Neuronal stem cell (in vitro differentiated cells): ENCODE measurements at regions not wholly inside any gene's neighbourhood (a gene's known extent, or its start where the extent isn't known, plus 50 kb on each side); places are given as distances from the start of the nearest gene placed in this dataset.

ENCODE experiments used
- DNase-seq: peaks from one replicate; pipeline ENCODE4 v3.0.0-alpha.2; 2013; ENCODE audit warnings: low spot score
- H2AFZ ChIP-seq: one replicate; pipeline ENCODE4 v1.6.1; 2013; ENCODE audit warnings: mild to moderate bottlenecking, low read length, inconsistent platforms
- H2AK5ac ChIP-seq: 2 replicates; pipeline ENCODE4 v1.6.1; 2013; ENCODE audit warnings: low read depth, mild to moderate bottlenecking, inconsistent platforms, low read length, moderate library complexity, mixed read lengths
- H2BK120ac ChIP-seq: 2 replicates; pipeline ENCODE4 v1.6.1; 2013; ENCODE audit warnings: low read depth, mild to moderate bottlenecking, inconsistent platforms, low read length, moderate library complexity, mixed read lengths
- H2BK12ac ChIP-seq: one replicate; pipeline ENCODE4 v1.6.1; 2013; ENCODE audit warnings: low read length, inconsistent platforms
- H2BK15ac ChIP-seq: 2 replicates; pipeline ENCODE4 v1.6.1; 2013; ENCODE audit warnings: mild to moderate bottlenecking, low read length, inconsistent platforms, mixed read lengths
- H2BK5ac ChIP-seq: one replicate; pipeline ENCODE4 v1.6.1; 2013; ENCODE audit warnings: inconsistent platforms, mild to moderate bottlenecking, low read length, moderate library complexity
- H3K14ac ChIP-seq: one replicate; pipeline ENCODE4 v1.6.1; 2013; ENCODE audit warnings: low read length, inconsistent platforms
- H3K18ac ChIP-seq: 2 replicates; pipeline ENCODE4 v1.6.1; 2013; ENCODE audit warnings: low read length, inconsistent platforms
- H3K23ac ChIP-seq: 2 replicates; pipeline ENCODE4 v1.6.1; 2013; ENCODE audit warnings: low read depth, mild to moderate bottlenecking, mixed read lengths, low read length, inconsistent platforms; ENCODE audit not compliant: poor library complexity
- H3K27ac ChIP-seq: replicated peaks from 3 replicates; pipeline ENCODE4 v1.5.1; 2013; ENCODE audit warnings: low read length, inconsistent platforms
- H3K27me3 ChIP-seq, 3 experiments: 2 replicates each; pipeline ENCODE4 v1.6.1; 2013; ENCODE audit warnings: low read length in 3 of 3, mild to moderate bottlenecking in 2 of 3, inconsistent platforms in 1 of 3, low read depth in 1 of 3, mixed read lengths in 1 of 3, moderate library complexity in 1 of 3; ENCODE audit not compliant: control insufficient read depth in 3 of 3, insufficient read depth in 3 of 3
- H3K36me3 ChIP-seq, 2 donors: replicated peaks in 1 of 2; 2 replicates each; pipeline ENCODE4 v1.6.1; 2013; ENCODE audit warnings: low read length in 2 of 2; ENCODE audit not compliant: control insufficient read depth in 2 of 2, insufficient read depth in 2 of 2
- H3K4ac ChIP-seq: 2 replicates; pipeline ENCODE4 v1.6.1; 2013; ENCODE audit warnings: inconsistent platforms, mild to moderate bottlenecking, low read length, moderate library complexity
- H3K4me1 ChIP-seq, 2 donors: 1 replicate in 1 of 2; 2 replicates in 1 of 2; pipeline ENCODE4 v1.6.1; 2013; ENCODE audit warnings: low read length in 2 of 2, low read depth in 1 of 2; ENCODE audit not compliant: control insufficient read depth in 2 of 2, insufficient read depth in 1 of 2
- H3K4me2 ChIP-seq: one replicate; pipeline ENCODE4 v1.6.1; 2013; ENCODE audit warnings: mild to moderate bottlenecking, low read length, inconsistent platforms; ENCODE audit not compliant: insufficient read depth, poor library complexity, severe bottlenecking
- H3K4me3 ChIP-seq, 2 donors: 2 replicates each; pipeline ENCODE4 v1.5.1; 2013; ENCODE audit warnings: low read length in 2 of 2, mild to moderate bottlenecking in 2 of 2, inconsistent platforms in 1 of 2, moderate library complexity in 1 of 2
- H3K79me1 ChIP-seq: one replicate; pipeline ENCODE4 v1.6.1; 2013; ENCODE audit warnings: low read depth, mild to moderate bottlenecking, inconsistent platforms, low read length, moderate library complexity
- H3K9ac ChIP-seq: one replicate; pipeline ENCODE4 v1.6.1; 2013; ENCODE audit warnings: mild to moderate bottlenecking, low read depth, low read length, inconsistent platforms; ENCODE audit not compliant: poor library complexity
- H3K9me3 ChIP-seq, 2 donors: replicated peaks in 1 of 2; 2 replicates each; pipeline versions ENCODE3 to v1.6.1; 2013; ENCODE audit warnings: low read length in 2 of 2, mild to moderate bottlenecking in 2 of 2, inconsistent platforms in 1 of 2, low read depth in 1 of 2, mixed read lengths in 1 of 2, moderate library complexity in 1 of 2; ENCODE audit not compliant: control insufficient read depth in 2 of 2, insufficient read depth in 1 of 2
- H4K8ac ChIP-seq: one replicate; pipeline ENCODE4 v1.6.1; 2013; ENCODE audit warnings: low read depth, mild to moderate bottlenecking, inconsistent platforms, low read length, moderate library complexity
- H4K91ac ChIP-seq: one replicate; pipeline ENCODE4 v1.6.1; 2013; ENCODE audit warnings: low read length, low read depth, mild to moderate bottlenecking, inconsistent platforms; ENCODE audit not compliant: poor library complexity
- WGBS, 2 donors: extraction: QIAGEN DNeasy Blood & Tissue Kit; methylation state at CpG; one replicate each; pipeline ENCODE4 v1.1.7; 2013; ENCODE audit warnings: missing lambda C conversion rate in 2 of 2, mixed read lengths in 1 of 2; ENCODE audit not compliant: insufficient read length in 2 of 2, insufficient replicate concordance in 1 of 2; ENCODE audit errors: extremely low coverage in 2 of 2; 5-methylcytosine and 5-hydroxymethylcytosine counted together

GRCh38 chr4:143273160-143273917 is 63.3 kb upstream of the GAB1 start:
- H3K23ac ChIP-seq = no peak overlapping the region
- no peaks in the 10 kb centered on the region for H3K79me1 ChIP-seq
- no peak overlapping the region for H2BK120ac ChIP-seq
- H3K27me3 ChIP-seq = no peaks in the 10 kb centered on the region
- H3K27ac ChIP-seq = no peak overlapping the region
- no peak for DNase-seq
- H4K8ac ChIP-seq = no peak overlapping the region
- no peak overlapping the region for H2AFZ ChIP-seq
- H3K18ac ChIP-seq = no peak overlapping the region
- H3K4me2 ChIP-seq = no peak overlapping the region
- H3K14ac ChIP-seq = no peak overlapping the region
- H2BK15ac ChIP-seq = no peak overlapping the region
- H4K91ac ChIP-seq = no peak overlapping the region
- no peak overlapping the region for H3K9ac ChIP-seq
- H2BK5ac ChIP-seq = no peak overlapping the region
- no peak overlapping the region for H3K4ac ChIP-seq
- H2BK12ac ChIP-seq = no peak overlapping the region
- H2AK5ac ChIP-seq = no peak overlapping the region
- no peak overlapping the region for H3K4me3 ChIP-seq
- H3K4me1 ChIP-seq = no peaks in the 10 kb centered on the region
- H3K9me3 ChIP-seq = no peaks in the 10 kb centered on the region
- WGBS, 2 donors = no CpG with 5 or more reads among the region's 6 CpGs
- H3K36me3 ChIP-seq = no peaks in the 10 kb centered on the region

- no peak overlapping the region for H4K8ac ChIP-seq
- no peaks in the 10 kb centered on the region for H3K36me3 ChIP-seq
- H3K27ac ChIP-seq = no peak overlapping the region
- H2AK5ac ChIP-seq = no peak overlapping the region
- H2BK120ac ChIP-seq = no peak overlapping the region
- no peak overlapping the region for H3K4ac ChIP-seq
- no peak overlapping the region for H2BK15ac ChIP-seq
- no peak overlapping the region for H3K18ac ChIP-seq
- no peak for DNase-seq
- no peak overlapping the region for H3K4me3 ChIP-seq
- no peak overlapping the region for H3K9ac ChIP-seq
- WGBS, 2 donors = no CpG with 5 or more reads among the region's 2 CpGs
- H4K91ac ChIP-seq = no peak overlapping the region
- H3K9me3 ChIP-seq = no peaks in the 10 kb centered on the region
- H2AFZ ChIP-seq = no peak overlapping the region
- H2BK5ac ChIP-seq = no peak overlapping the region
- H3K4me1 ChIP-seq = no peaks in the 10 kb centered on the region
- no peaks in the 10 kb centered on the region for H3K27me3 ChIP-seq
- no peak overlapping the region for H3K4me2 ChIP-seq
- no peaks in the 10 kb centered on the region for H3K79me1 ChIP-seq
- no peak overlapping the region for H3K14ac ChIP-seq
- H2BK12ac ChIP-seq = no peak overlapping the region
- no peak overlapping the region for H3K23ac ChIP-seq
These were observed 55.8 kb upstream of the GAB1 start for GRCh38 chr4:143280861-143281260.

- H3K4me1 ChIP-seq = peaks cover 0 to 2% of the 10 kb centered on the region in 2 donors
- H3K36me3 ChIP-seq = no peaks in the 10 kb centered on the region
- DNase-seq = no peak
- no peak overlapping the region for H3K4me3 ChIP-seq
- no peak overlapping the region for H3K4me2 ChIP-seq
- no peak overlapping the region for H2AFZ ChIP-seq
- no peak overlapping the region for H3K14ac ChIP-seq
- no peak overlapping the region for H3K23ac ChIP-seq
- no peak overlapping the region for H4K8ac ChIP-seq
- H2BK15ac ChIP-seq = no peak overlapping the region
- H2BK12ac ChIP-seq = no peak overlapping the region
- no peak overlapping the region for H2BK5ac ChIP-seq
- no peaks in the 10 kb centered on the region for H3K9me3 ChIP-seq
- H3K18ac ChIP-seq = no peak overlapping the region
- WGBS, 2 donors = no CpG with 5 or more reads among the region's 4 CpGs
- no peak overlapping the region for H3K9ac ChIP-seq
- no peak overlapping the region for H3K27ac ChIP-seq
- no peaks in the 10 kb centered on the region for H3K27me3 ChIP-seq
- H4K91ac ChIP-seq = no peak overlapping the region
- no peak overlapping the region for H2AK5ac ChIP-seq
- H2BK120ac ChIP-seq = no peak overlapping the region
- H3K79me1 ChIP-seq = no peaks in the 10 kb centered on the region
- H3K4ac ChIP-seq = no peak overlapping the region
These were observed 55.0 kb upstream of the GAB1 start for GRCh38 chr4:143281507-143282190.

GRCh38 chr4:143282211-143282707 is 54.4 kb upstream of the GAB1 start:
- Histone ChIP-seq H3K23ac (no peak overlapping the region), H2BK15ac (no peak overlapping the region)

More at GRCh38 chr4:143282211-143282707, 54.4 kb upstream of the GAB1 start:
- H2BK5ac ChIP-seq = no peak overlapping the region
- H3K4me3 ChIP-seq = no peak overlapping the region
- H3K79me1 ChIP-seq = no peaks in the 10 kb centered on the region
- no peaks in the 10 kb centered on the region for H3K36me3 ChIP-seq
- WGBS, 2 donors = no CpG with 5 or more reads among the region's 3 CpGs
- no peak overlapping the region for H3K4me2 ChIP-seq
- H3K4me1 ChIP-seq = peaks cover 0 to 4% of the 10 kb centered on the region in 2 donors
- H3K18ac ChIP-seq = no peak overlapping the region
- DNase-seq = no peak
- H2BK120ac ChIP-seq = no peak overlapping the region
- no peak overlapping the region for H4K91ac ChIP-seq
- no peak overlapping the region for H3K9ac ChIP-seq
- no peak overlapping the region for H3K27ac ChIP-seq
- H3K27me3 ChIP-seq = no peaks in the 10 kb centered on the region
- no peak overlapping the region for H3K14ac ChIP-seq
- H2BK12ac ChIP-seq = no peak overlapping the region
- H2AFZ ChIP-seq = no peak overlapping the region
- H3K4ac ChIP-seq = no peak overlapping the region
- H3K9me3 ChIP-seq = no peaks in the 10 kb centered on the region
- no peak overlapping the region for H4K8ac ChIP-seq
- H2AK5ac ChIP-seq = no peak overlapping the region
